A673 (cell line): ENCODE measurements at regions not wholly inside any gene's neighbourhood (a gene's known extent, or its start where the extent isn't known, plus 50 kb on each side); places are given as distances from the start of the nearest gene placed in this dataset.

Source experiments
- EZH2 ChIP-seq: fragments of 200-600 bp; sonication (generic); IDR thresholded peaks from 2 replicates; pipeline ENCODE4 v1.6.1; 2017; ENCODE audit warnings: borderline replicate concordance, low read depth, mild to moderate bottlenecking, mixed read lengths, antibody characterized with exemption, low read length; ENCODE audit not compliant: poor library complexity, severe bottlenecking
- TF ChIP-seq, protein P1 (sequence below): fragments of 300-800, 200-600 bp; sonication (generic); conservative IDR thresholded peaks from 2 replicates; pipeline ENCODE4 v1.5.1; 2017; ENCODE audit warnings: low read depth, mild to moderate bottlenecking, antibody characterized with exemption, low read length, moderate library complexity, mixed read lengths

GRCh38 chr1:195075973-195076372 is 1532.3 kb downstream of the KCNT2 start:
- TF ChIP-seq, protein P1, sequence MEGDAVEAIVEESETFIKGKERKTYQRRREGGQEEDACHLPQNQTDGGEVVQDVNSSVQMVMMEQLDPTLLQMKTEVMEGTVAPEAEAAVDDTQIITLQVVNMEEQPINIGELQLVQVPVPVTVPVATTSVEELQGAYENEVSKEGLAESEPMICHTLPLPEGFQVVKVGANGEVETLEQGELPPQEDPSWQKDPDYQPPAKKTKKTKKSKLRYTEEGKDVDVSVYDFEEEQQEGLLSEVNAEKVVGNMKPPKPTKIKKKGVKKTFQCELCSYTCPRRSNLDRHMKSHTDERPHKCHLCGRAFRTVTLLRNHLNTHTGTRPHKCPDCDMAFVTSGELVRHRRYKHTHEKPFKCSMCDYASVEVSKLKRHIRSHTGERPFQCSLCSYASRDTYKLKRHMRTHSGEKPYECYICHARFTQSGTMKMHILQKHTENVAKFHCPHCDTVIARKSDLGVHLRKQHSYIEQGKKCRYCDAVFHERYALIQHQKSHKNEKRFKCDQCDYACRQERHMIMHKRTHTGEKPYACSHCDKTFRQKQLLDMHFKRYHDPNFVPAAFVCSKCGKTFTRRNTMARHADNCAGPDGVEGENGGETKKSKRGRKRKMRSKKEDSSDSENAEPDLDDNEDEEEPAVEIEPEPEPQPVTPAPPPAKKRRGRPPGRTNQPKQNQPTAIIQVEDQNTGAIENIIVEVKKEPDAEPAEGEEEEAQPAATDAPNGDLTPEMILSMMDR, result no peak
- no peak for TF ChIP-seq EZH2
